Activated T-cell treated with anti-CD3 and anti-CD28 coated beads, Interleukin-2, amount 50 U/mL, for 72 hours (primary cell): ENCODE measurements at regions not wholly inside any gene's neighbourhood (a gene's known extent, or its start where the extent isn't known, plus 50 kb on each side); places are given as distances from the start of the nearest gene placed in this dataset.

Source experiments
- ATAC-seq, 2 donors: fragments of 150-1000 bp; cut with Tn5 transposase; replicated peaks in 1 of 2; 2 replicates each; pipeline ENCODE4 v1.10.0; 2021; ENCODE audit warnings: moderate library complexity in 2 of 2, mild to moderate bottlenecking in 1 of 2
- DNase-seq, 2 donors: peaks; one replicate each; pipeline ENCODE4 v3.0.0; 2021 to 2022; ENCODE audit warnings: mixed read lengths in 1 of 2
- H3K27ac Mint-ChIP-seq: one replicate; pipeline ENCODE4 v1.8.0; 2022; ENCODE audit warnings: mild to moderate bottlenecking, moderate library complexity, mixed read lengths
- H3K27me3 Mint-ChIP-seq: one replicate; pipeline ENCODE4 v1.8.0; 2022; ENCODE audit warnings: low read depth, mixed read lengths
- H3K36me3 Mint-ChIP-seq, 2 donors: one replicate each; pipeline ENCODE4 v1.8.0; 2022; ENCODE audit warnings: mixed read lengths in 2 of 2, mild to moderate bottlenecking in 1 of 2; ENCODE audit not compliant: insufficient read depth in 2 of 2
- H3K4me1 Mint-ChIP-seq: one replicate; pipeline ENCODE4 v1.8.0; 2022; ENCODE audit warnings: low read depth, mixed read lengths
- H3K4me3 Mint-ChIP-seq, 2 donors: one replicate each; pipeline ENCODE4 v1.8.0; 2022; ENCODE audit warnings: mild to moderate bottlenecking in 2 of 2, mixed read lengths in 2 of 2, moderate library complexity in 2 of 2
- H3K9me3 Mint-ChIP-seq, 2 donors: one replicate each; pipeline ENCODE4 v1.8.0; 2022; ENCODE audit warnings: mixed read lengths in 2 of 2

DNA sequence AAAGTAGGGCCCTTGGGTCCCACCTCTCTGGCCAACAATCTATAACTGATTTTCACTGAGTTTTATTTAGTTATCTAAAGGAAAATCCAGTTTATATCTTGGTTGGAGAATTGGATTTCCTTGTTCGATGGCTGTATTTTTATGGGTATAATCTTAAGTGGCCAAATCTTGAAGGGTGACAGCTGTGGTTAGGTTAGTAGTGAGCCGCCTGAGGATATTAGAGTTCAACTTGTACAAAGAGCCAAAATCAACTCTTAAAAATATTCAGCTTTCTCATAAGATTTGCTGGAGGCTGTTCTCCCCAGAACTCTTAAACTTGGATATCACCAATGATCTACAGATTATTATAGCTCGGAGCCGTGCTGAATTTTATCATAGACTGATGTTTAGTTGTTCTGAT is 54.6 kb upstream of the UNC5C start:
- DNase-seq = no peak
- no peaks in the 10 kb centered on the region for H3K36me3 Mint-ChIP-seq
- H3K4me3 Mint-ChIP-seq = no peak overlapping the region
- no peak overlapping the region for H3K27ac Mint-ChIP-seq
- H3K9me3 Mint-ChIP-seq = no peaks in the 10 kb centered on the region
- peaks cover 6% of the 10 kb centered on the region for H3K4me1 Mint-ChIP-seq
- peaks cover 6% of the 10 kb centered on the region for H3K27me3 Mint-ChIP-seq
- no peak for ATAC-seq

DNA sequence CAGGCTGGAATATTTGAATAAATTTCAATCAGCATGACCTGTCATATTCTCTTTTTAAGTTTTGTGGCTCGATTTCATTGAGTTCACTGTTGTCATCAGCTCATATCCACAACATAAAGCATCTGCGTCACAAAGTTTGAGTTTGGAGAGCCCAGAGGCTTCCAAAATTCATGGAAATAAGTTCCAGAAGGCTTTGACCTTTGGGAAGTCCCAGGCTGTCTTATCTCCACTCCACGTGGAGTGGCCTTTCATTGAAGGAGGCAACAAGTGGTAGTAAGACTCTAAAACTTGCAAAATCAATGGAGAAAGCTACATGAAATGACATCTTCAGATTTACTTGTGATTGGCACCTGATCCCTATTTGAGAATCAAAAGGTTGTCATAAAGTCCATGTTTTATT is 54.1 kb upstream of the UNC5C start:
- Mint-ChIP-seq H3K4me3 (no peak overlapping the region), H3K4me1 (peaks cover 6% of the 10 kb centered on the region), H3K27ac (no peak overlapping the region), H3K27me3 (peaks cover 6% of the 10 kb centered on the region), H3K9me3 (no peaks in the 10 kb centered on the region), H3K36me3 (no peaks in the 10 kb centered on the region)
- DNase-seq (no peak), ATAC-seq (no peak)

DNA sequence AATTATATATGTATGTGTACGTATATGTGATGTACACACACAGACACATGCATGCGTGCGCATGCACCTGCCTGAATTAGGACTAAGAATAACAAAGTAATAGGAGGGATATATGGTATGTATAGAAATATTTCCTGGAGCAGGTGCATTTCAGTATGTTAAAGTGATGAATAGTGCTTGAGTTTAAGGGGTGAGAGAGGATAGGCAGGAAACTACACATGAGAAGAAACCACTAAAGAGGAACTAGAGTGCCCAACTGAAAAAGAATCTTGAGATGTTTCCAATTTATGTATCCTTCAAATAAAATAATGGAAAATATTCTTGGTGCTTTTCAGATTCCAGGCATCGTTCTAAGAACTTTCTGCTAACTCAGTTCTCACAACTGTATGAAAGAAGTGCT is 52.6 kb upstream of the UNC5C start:
- peaks cover 6% of the 10 kb centered on the region for H3K4me1 Mint-ChIP-seq
- no peaks in the 10 kb centered on the region for H3K36me3 Mint-ChIP-seq
- H3K27me3 Mint-ChIP-seq = peaks cover 7% of the 10 kb centered on the region
- H3K27ac Mint-ChIP-seq = no peak overlapping the region
- no peaks in the 10 kb centered on the region for H3K9me3 Mint-ChIP-seq
- no peak overlapping the region for H3K4me3 Mint-ChIP-seq
- no peak for ATAC-seq
- no peak for DNase-seq

DNA sequence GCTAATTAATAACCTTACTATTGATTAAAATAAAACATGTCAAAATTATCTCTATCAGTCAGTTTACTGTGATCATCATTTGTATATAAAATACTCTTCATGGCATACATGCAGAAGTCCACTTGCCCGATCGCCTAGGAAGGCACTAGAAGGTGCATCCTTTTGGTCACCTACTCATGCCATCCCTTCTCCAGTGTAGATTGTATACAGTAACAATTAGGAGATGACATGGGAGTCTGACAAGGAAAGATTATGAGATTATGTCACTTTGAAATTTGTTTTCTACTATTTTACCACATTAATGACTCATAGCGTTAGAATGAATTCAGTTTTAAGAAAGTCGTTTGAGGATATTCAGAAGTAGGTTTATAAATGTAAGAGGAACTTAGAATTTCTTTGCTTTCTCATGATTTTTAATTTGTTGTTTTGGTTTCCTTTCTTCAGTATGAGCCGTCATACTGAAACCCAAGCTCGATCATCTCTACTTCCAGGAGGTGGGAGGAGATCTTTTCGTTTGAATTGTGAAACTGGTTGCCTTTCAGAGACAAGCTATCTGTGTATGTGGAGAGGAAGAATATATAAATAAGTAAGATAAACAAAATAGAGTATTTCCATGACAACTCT is 51.1 kb upstream of the UNC5C start:
- Mint-ChIP-seq H3K4me3 (peak overlapping the region in 1 of 2 donors; percentile 38), H3K27me3 (peaks cover 7% of the 10 kb centered on the region), H3K36me3 (no peaks in the 10 kb centered on the region), H3K9me3 (no peaks in the 10 kb centered on the region), H3K4me1 (peaks cover 6% of the 10 kb centered on the region), H3K27ac (no peak overlapping the region)
- no peak for DNase-seq
- ATAC-seq = peak; percentile 65 to 71
